IMR-90 (cell line): ENCODE measurements at regions not wholly inside any gene's neighbourhood (a gene's known extent, or its start where the extent isn't known, plus 50 kb on each side); places are given as distances from the start of the nearest gene placed in this dataset.

Experiments
- ATAC-seq: fragments of 200-7000 bp; cut with Tn5 transposase; 2 replicates; pipeline ENCODE4 v1.9.1; 2020; ENCODE audit warnings: low read depth, mild to moderate bottlenecking, moderate library complexity
- BruUV-seq: library from RNA; stranded (reverse); fragments of 400-500 nt; replicated peaks from 2 replicates; lab custom pipeline; 2021; lab: Mats Ljungman, UMichigan
- CTCF ChIA-PET: fragments of 300-600 bp; formaldehyde crosslinking; extraction: SDS; loops from one replicate; lab custom pipeline; 2021; ENCODE audit warnings: antibody characterized with exemption; lab: Yijun Ruan, JAX
- POLR2A ChIA-PET: fragments of 300-600 bp; sonication (Branson Sonifier 250); formaldehyde crosslinking; loops from one replicate; lab custom pipeline; 2022; ENCODE audit warnings: antibody characterized with exemption; ENCODE audit not compliant: unreplicated experiment; lab: Charles Lee
- DNase-seq: peaks from one replicate; pipeline ENCODE4 v3.0.0; 2013
- H2AFZ ChIP-seq: replicated peaks from 2 replicates; pipeline ENCODE3; 2013; ENCODE audit warnings: low read length, mild to moderate bottlenecking; ENCODE audit not compliant: poor library complexity
- H2AK5ac ChIP-seq: 2 replicates; pipeline ENCODE4 v1.6.1; 2013; ENCODE audit warnings: low read depth, low read length, inconsistent platforms
- H2AK9ac ChIP-seq: replicated peaks from 2 replicates; pipeline ENCODE3; 2013; ENCODE audit warnings: mild to moderate bottlenecking, low read depth, low read length, moderate library complexity; ENCODE audit not compliant: poor library complexity
- H2BK120ac ChIP-seq: 2 replicates; pipeline ENCODE4 v1.6.1; 2013; ENCODE audit warnings: low read depth, low read length, inconsistent platforms
- H2BK15ac ChIP-seq: 3 replicates; pipeline ENCODE4 v1.6.1; 2013; ENCODE audit warnings: low read depth, low read length, inconsistent platforms
- H2BK20ac ChIP-seq: 2 replicates; pipeline ENCODE4 v1.6.1; 2013; ENCODE audit warnings: low read depth, mild to moderate bottlenecking, inconsistent platforms, low read length, moderate library complexity
- H2BK5ac ChIP-seq: 2 replicates; pipeline ENCODE4 v1.6.1; 2013; ENCODE audit warnings: mild to moderate bottlenecking, low read depth, low read length, inconsistent platforms; ENCODE audit not compliant: poor library complexity, severe bottlenecking
- H3K14ac ChIP-seq: replicated peaks from 2 replicates; pipeline ENCODE4 v1.6.1; 2013; ENCODE audit warnings: low read depth, low read length, inconsistent platforms
- H3K18ac ChIP-seq: 2 replicates; pipeline ENCODE4 v1.6.1; 2013; ENCODE audit warnings: low read depth, low read length, control low read depth
- H3K23ac ChIP-seq: 2 replicates; pipeline ENCODE4 v1.6.1; 2013; ENCODE audit warnings: low read depth, low read length, inconsistent platforms
- H3K27ac ChIP-seq: 2 replicates; pipeline ENCODE4 v1.5.1; 2013; ENCODE audit warnings: mild to moderate bottlenecking, control low read depth, low read length; ENCODE audit not compliant: insufficient read depth
- H3K27me3 ChIP-seq: 2 replicates; pipeline ENCODE4 v1.6.1; 2013; ENCODE audit warnings: low read length; ENCODE audit not compliant: control insufficient read depth, insufficient read depth
- H3K36me3 ChIP-seq: 2 replicates; pipeline ENCODE4 v1.6.1; 2013; ENCODE audit warnings: low read length, mixed read lengths; ENCODE audit not compliant: control insufficient read depth, insufficient read depth
- H3K4ac ChIP-seq: 2 replicates; pipeline ENCODE4 v1.6.1; 2013; ENCODE audit warnings: low read depth, low read length, inconsistent platforms
- H3K4me1 ChIP-seq: 2 replicates; pipeline ENCODE4 v1.6.1; 2013; ENCODE audit warnings: low read length, mixed read lengths; ENCODE audit not compliant: control insufficient read depth, insufficient read depth
- H3K4me2 ChIP-seq: 2 replicates; pipeline ENCODE4 v1.6.1; 2013; ENCODE audit warnings: low read depth, mild to moderate bottlenecking, control low read depth, low read length, moderate library complexity
- H3K4me3 ChIP-seq: 2 replicates; pipeline ENCODE4 v1.5.1; 2013; ENCODE audit warnings: low read depth, mild to moderate bottlenecking, control low read depth, low read length, moderate library complexity; ENCODE audit not compliant: insufficient read depth
- H3K56ac ChIP-seq: 2 replicates; pipeline ENCODE4 v1.6.1; 2013; ENCODE audit warnings: low read length, inconsistent platforms; ENCODE audit not compliant: insufficient read depth; ENCODE audit errors: extremely low read depth
- H3K79me1 ChIP-seq, 2 experiments: 2 replicates each; pipeline ENCODE4 v1.6.1; 2013; ENCODE audit warnings: low read length in 2 of 2, inconsistent platforms in 1 of 2, low read depth in 1 of 2
- H3K9ac ChIP-seq: 2 replicates; pipeline ENCODE4 v1.6.1; 2013; ENCODE audit warnings: low read depth, low read length, control low read depth
- H3K9me1 ChIP-seq: 2 replicates; pipeline ENCODE4 v1.6.1; 2013; ENCODE audit warnings: low read length, inconsistent platforms; ENCODE audit not compliant: insufficient read depth
- H3K9me3 ChIP-seq: 2 replicates; pipeline ENCODE4 v1.6.1; 2013; ENCODE audit warnings: low read length; ENCODE audit not compliant: control insufficient read depth, insufficient read depth
- H4K20me1 ChIP-seq: 2 replicates; pipeline ENCODE4 v1.6.1; 2013; ENCODE audit warnings: low read length, inconsistent platforms; ENCODE audit not compliant: insufficient read depth
- H4K5ac ChIP-seq: 2 replicates; pipeline ENCODE4 v1.6.1; 2013; ENCODE audit warnings: mild to moderate bottlenecking, low read depth, low read length, control low read depth
- H4K8ac ChIP-seq, 2 experiments: 2 replicates each; pipeline ENCODE4 v1.6.1; 2013; ENCODE audit warnings: low read depth in 2 of 2, low read length in 2 of 2, control low read depth in 1 of 2, inconsistent platforms in 1 of 2
- H4K91ac ChIP-seq: 2 replicates; pipeline ENCODE4 v1.6.1; 2013; ENCODE audit warnings: low read depth, low read length, inconsistent platforms; ENCODE audit not compliant: insufficient read depth
- MAZ ChIP-seq: IDR thresholded peaks from 2 replicates; pipeline ENCODE4 v1.6.1; 2012; ENCODE audit warnings: low read depth, mild to moderate bottlenecking, low read length, improper control_type of control experiment, moderate library complexity, borderline replicate concordance
- WGBS, 2 experiments: methylation state at CpG; one replicate each; pipeline versions ENCODE4 v1.1.5 to v1.1.7; 2013; ENCODE audit warnings: missing lambda C conversion rate in 2 of 2; ENCODE audit not compliant: insufficient read length in 1 of 2; ENCODE audit errors: extremely low coverage in 2 of 2; 5-methylcytosine and 5-hydroxymethylcytosine counted together
- dilution Hi-C: fragments of 300-500 bp; cut with HindIII; formaldehyde crosslinking; loops from one replicate; pipeline ENCODE4 v1.14.3; 2018; ENCODE audit warnings: low sequenced_read_pairs; ENCODE audit not compliant: unreplicated experiment
- in situ Hi-C: fragments of 300-500 bp; cut with MboI; formaldehyde crosslinking; loops from 3 replicates; pipeline ENCODE4 v1.14.3; 2019; ENCODE audit warnings: low sequenced_read_pairs, inconsistent platforms, mixed read lengths
- intact Hi-C: fragments of 100-400 bp; cut with micrococcal nuclease; formaldehyde crosslinking; loops from 2 replicates; pipeline ENCODE4 v1.10.0; 2022

GRCh38 chr5:129387944-129388343 is 72.2 kb upstream of the ADAMTS19 start:
- H2AK9ac ChIP-seq: no peak overlapping the region
- H3K4me1 ChIP-seq: no peaks in the 10 kb centered on the region
- H3K4ac ChIP-seq: no peak overlapping the region
- H3K9me3 ChIP-seq: no peaks in the 10 kb centered on the region
- H2BK120ac ChIP-seq: no peak overlapping the region
- no peak for TF ChIP-seq MAZ
- no peaks in the 10 kb centered on the region for H3K36me3 ChIP-seq
- BruUV-seq: no TSS peak
- dilution Hi-C loops: no loop called here
- ATAC-seq: no peak
- H3K9ac ChIP-seq: no peak overlapping the region
- no CpG with 5 or more reads among the region's 2 CpGs for whole genome bisulfite sequencing, 2 experiments
- no peak overlapping the region for H3K14ac ChIP-seq
- H3K79me1 ChIP-seq: no peaks in the 10 kb centered on the region
- POLR2A ChIA-PET: no interaction called here
- CTCF ChIA-PET: no interaction called here
- no peak overlapping the region for H4K8ac ChIP-seq
- H3K27me3 ChIP-seq: no peaks in the 10 kb centered on the region
- no peak overlapping the region for H2BK20ac ChIP-seq
- no peak overlapping the region for H2BK5ac ChIP-seq
- H4K91ac ChIP-seq: no peak overlapping the region
- H3K56ac ChIP-seq: no peak overlapping the region
- in situ Hi-C loops: no loop called here
- DNase-seq: no peak
- H3K4me3 ChIP-seq: no peak overlapping the region
- no peak overlapping the region for H3K27ac ChIP-seq
- no peak overlapping the region for H4K5ac ChIP-seq
- H2BK15ac ChIP-seq: no peak overlapping the region
- no peaks in the 10 kb centered on the region for H3K9me1 ChIP-seq
- no peak overlapping the region for H3K4me2 ChIP-seq
- no peaks in the 10 kb centered on the region for H4K20me1 ChIP-seq
- no peak overlapping the region for H2AK5ac ChIP-seq
- H3K23ac ChIP-seq: no peak overlapping the region
- intact Hi-C loops: no loop called here
- no peak overlapping the region for H2AFZ ChIP-seq
- no peak overlapping the region for H3K18ac ChIP-seq
